H1 (cell line): ENCODE measurements at regions not wholly inside any gene's neighbourhood (a gene's known extent, or its start where the extent isn't known, plus 50 kb on each side); places are given as distances from the start of the nearest gene placed in this dataset.

Experiments
- CBX8 ChIP-seq: fragments of 300-800, 300-1000 bp; sonication (generic); IDR thresholded peaks from 2 replicates; pipeline ENCODE4 v1.7.1; 2016; ENCODE audit warnings: low read depth, low read length, borderline replicate concordance
- CHD2 ChIP-seq: IDR thresholded peaks from 2 replicates; pipeline ENCODE4 v1.6.1; 2012; ENCODE audit warnings: low read length, improper control_type of control experiment
- SP1 ChIP-seq: IDR thresholded peaks from 2 replicates; pipeline ENCODE4 v1.6.1; 2011; ENCODE audit warnings: low read depth, low read length
- SP2 ChIP-seq: IDR thresholded peaks from 2 replicates; pipeline ENCODE4 v1.6.1; 2012; ENCODE audit warnings: mild to moderate bottlenecking, low read length, inconsistent platforms
- TAF7 ChIP-seq: optimal IDR thresholded peaks from 2 replicates; pipeline ENCODE3; 2011; ENCODE audit warnings: low read depth, mild to moderate bottlenecking, inconsistent platforms, low read length, moderate library complexity, borderline replicate concordance

DNA sequence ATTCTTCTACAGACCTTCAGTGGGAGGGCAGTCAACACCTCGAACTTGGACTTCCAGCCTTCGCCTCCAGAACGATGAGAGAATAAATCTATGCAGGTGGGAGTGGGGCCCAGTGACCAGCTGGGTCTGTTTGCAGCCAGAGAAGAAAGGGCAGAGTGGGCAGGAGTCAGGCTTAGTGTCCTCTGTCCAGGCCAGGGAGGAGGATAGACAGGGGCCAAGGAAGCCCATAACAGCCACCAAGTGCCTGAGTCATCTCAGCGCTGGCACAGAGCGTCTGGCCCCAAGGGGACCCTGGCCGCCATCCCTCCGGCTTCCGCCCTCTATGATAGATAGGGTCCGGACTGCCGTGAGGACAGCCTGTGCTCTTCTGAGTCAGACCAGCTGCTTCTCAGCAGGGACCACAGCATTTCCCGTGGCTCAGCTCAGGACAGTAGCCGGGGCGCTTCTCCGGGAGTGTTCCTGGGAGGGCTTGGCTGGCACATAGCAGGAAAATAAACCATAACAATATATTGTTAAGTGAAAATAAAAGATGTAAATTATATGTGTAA is 133.1 kb upstream of the C1orf174 start (continued):
- TF ChIP-seq CBX8 (no peak), SP1 (no peak), SP2 (no peak), TAF7 (no peak), CHD2 (no peak)
- TF ChIP-seq, all 59 proteins: peak for 0
